HG03159 (cell line): ENCODE measurements at regions not wholly inside any gene's neighbourhood (a gene's known extent, or its start where the extent isn't known, plus 50 kb on each side); places are given as distances from the start of the nearest gene placed in this dataset.
A peak's percentile ranks its signal among the peaks of the same experiment; 100 is the strongest.

Source experiments
- ATAC-seq: cut with Tn5 transposase; IDR thresholded peaks from one replicate; pipeline ENCODE4 v1.9.1; 2021; ENCODE audit warnings: mild to moderate bottlenecking, moderate library complexity; ENCODE audit not compliant: unreplicated experiment

DNA sequence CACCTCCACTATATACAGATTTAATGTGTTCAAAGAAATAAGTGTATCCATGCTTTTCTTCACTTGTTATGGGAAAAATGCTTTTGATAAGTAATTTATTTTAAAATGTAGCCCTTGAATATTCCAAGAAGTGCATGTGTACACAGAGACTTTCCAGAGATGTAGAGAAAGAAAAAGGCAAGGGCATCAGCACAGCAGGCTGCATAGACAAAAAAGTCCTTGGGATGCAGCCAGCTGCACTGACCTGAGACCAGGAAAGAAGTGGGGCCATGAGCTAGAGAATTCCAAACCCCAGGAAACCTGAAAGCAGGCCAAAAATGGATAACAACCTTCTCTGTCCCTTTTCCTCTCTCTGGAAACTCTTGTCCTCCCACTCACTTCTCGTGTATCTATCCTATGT, 51.6 kb upstream of the PRDM8 start:
- ATAC-seq, result no peak

DNA sequence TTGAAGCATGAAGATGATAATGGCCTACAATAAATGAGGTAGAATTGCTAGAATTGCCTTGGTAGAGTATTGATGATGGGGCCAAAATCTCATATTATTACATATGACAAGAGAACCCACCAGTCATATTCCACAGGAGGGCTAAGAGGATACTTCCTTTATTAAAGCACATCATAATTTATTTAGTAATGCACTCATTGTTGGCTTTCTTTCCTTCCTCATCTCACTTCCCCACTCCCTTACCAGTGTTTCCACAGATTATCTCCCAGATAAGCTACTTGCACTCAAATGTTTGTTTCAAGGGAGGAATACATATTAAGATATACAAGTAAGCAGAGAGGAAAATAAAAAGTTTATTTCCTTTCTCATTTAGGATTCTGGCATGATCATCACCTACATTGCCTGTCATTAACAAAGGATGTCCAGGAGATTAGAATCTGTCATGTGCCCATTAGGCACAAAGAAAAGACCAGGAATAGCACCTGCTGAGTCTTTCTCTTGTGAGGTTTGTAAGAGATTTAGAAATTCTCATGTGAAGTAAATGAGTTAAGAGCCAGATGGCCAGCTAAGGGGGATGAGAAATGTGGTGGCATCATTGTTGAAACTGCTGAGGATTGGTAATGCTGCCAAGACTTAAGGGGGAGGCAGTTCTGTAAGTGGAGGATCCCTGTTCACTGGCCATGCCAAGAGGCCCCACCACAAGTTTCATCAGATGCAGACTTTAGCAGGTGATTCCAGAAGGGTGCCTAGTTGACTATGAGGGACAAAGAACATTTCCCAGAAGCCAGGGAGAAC, 52.4 kb upstream of the PRDM8 start:
- no peak for ATAC-seq

DNA sequence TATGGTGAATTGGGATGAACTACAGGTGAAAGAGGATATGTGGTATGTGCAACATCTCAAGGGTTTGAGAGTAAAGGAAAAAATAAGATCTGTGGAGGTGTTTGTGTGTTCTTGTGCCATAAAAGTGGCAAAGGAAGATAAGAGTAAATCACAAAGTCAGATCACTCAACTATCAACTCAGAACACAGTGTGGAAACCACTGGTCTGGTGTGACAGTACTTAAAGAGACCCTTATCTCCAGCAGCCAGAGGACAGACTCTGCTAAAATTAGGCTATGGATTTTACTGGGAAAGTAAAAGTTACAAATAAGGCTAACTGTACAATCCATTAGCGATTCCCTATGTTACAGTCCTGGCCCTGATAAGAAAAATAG, 54.0 kb upstream of the PRDM8 start:
- ATAC-seq, result no peak

DNA sequence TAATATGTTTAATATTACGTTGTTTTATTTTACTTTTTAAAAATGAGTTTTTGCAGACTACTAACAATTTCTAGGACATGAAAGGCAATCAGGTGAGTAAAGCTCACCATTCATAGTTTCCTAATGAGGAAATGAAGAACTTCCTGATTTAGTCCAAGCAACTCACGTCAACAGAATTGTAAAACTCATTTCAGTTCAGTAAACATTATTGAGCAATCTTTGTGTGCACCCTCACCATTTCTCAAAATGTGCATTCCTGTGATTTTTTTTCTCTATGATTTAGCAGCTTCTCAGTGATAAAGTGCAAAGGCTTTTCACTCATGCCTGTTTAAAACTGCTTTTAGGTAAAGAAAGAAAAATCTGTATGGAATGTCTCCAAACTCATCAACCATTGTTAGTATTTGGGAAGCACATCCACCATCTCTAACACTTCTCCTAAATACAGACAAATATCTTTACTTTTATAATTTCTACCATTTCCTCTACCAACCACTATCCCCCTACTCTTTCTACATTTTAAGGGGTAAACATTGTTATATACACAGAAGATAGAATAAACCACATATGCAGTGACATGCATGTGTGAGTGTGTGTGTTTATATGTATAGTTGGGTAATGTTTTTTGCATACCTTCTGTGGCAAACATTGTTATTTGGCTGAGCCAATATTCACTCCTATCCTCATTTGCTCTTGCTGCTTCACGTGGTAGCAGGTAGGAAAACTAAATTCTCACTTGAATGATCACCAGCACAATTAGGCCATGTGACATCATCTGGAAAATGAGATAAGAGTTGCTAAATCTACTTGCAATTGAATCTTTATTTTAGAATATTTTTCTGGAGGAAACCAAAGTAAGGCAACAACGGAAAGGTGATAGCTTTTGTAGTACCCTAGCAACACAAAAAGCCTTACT, 54.7 kb upstream of the PRDM8 start:
- ATAC-seq, result no peak

DNA sequence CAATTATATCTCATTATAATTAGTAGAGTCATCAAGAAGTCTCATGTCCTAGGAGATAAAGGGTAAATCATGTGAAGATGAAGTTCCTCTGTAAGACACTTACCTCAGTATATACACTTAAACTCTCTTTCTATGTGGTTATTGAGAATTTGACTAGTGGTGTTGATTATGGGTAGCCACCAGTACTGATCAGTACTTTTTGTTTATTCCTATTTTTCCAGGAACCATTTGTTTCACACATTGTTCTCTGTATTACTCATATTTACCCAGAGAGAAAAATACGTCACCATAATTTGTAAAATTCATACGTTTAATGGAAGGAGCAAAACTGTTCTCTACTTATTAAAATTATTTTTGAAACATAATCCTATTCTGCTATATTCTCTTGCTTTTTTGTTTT, 55.8 kb upstream of the PRDM8 start:
- no peak for ATAC-seq

DNA sequence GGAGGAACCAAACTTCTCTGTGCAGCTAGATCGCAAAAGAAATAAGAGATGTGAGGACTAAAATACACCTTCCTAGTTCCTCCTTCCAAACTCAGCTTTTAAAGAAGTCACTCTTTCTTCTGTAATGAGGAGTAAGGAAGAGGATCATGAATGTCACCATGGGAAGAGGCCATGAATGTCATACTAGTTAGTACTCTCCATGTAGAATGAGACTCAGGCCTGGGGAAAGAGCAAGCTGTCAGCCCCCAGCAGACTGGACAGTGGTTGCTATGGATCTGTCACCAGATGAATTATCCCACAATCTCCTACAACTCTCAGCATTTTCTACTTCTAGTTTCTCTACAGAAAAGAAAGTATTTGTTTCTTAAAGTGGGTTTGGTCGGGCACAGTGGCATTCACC, 57.1 kb upstream of the PRDM8 start:
- no peak for ATAC-seq

DNA sequence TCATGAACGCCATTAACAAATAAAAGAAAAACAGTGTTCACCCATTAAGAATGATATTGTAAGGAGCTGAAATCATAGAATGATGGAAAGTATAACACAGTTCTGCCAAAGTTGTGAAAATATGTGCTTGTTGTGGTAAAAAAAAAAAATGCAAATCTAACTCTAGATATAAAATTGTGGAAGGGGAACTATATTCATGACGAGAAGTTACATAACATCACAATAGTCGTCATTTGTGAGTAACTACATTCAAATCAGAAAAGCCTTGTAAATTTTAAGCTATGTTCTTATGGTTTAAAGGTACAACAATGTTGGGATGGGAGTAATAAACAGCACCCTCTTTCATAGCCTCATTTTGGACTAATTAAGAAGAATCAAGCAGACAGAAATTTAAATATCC, 57.6 kb upstream of the PRDM8 start:
- ATAC-seq, result no peak

DNA sequence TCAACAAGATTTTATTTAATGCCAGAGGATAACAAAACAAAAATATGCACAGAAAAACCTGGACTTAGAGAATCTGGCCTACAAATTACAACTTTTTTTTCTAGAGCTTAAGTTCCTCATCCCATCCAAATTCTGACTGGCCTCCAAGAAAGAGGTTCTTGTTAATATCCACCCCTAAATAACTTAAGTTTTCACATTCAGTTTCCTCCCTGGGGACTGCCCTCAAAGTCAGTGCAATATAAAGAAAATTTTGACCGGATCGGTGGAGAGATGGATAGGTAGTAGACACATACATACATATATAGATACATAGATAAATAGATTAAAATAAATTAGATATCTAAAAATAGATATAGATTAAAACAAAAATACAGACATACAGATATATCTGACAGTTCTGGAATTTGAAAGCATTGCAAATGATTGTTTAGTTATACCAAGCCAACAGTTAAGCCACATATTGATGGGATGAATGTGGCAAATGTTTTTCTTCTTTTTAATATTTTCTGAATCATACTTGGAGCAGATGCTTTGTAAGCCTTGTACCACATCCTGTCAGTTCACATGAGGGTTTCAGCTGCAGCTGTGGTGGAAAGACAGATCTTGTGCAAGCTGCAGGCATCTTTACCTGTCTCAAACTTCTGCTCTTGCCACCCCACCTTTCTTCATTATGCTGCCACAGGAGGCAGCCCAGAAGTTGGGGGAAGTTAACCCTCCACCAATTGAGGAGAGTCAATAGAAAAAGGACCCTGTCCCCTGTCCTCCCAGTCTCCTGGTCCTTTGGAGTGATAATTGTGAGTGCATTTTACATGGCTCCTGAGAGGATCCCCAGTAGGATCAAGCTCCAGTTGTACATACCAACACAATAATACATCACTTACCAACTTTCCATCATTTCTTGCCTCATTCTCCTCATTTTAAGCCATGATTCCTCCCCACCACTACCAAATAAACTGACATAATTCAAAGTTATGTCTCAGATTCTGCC, 58.5 kb upstream of the PRDM8 start:
- ATAC-seq, result peak; percentile 97

DNA sequence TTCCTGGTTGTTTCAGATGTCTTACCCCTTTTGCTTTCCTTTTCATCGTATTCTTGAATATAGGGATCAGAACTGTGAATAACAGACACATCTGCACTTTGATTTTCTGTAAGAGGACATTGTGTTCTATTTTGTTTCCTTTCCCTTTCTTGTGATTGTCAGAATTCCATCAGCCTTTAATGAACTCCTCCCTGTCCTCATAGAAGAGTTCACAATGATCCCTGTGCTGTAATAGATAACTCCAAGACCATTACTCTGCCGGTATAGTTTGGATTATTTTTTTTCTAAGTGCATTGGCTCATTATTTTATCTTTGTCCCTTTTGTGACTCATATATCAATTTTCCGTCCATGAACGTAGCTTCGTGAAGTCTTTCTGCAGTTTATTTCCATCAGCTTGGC, 59.7 kb upstream of the PRDM8 start:
- no peak for ATAC-seq

DNA sequence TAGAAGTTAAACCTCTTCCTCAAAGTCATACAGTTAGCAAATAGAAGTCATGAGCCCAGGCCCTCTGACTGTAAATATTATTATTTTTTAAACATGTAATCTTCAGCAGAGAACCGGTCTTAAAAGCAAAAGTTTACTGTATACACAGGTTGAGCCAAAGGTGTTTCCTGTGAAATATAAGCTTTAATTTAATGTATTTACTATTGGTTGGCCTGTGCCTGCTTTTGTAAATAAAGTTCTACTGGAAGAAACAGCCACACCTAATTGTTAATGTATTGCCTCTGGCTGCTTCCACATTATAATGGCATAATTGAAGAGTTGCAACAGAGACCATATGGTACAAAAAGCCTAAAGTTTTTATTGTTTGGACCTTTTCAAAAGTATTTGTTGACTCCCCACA, 61.0 kb upstream of the PRDM8 start:
- ATAC-seq, result no peak

DNA sequence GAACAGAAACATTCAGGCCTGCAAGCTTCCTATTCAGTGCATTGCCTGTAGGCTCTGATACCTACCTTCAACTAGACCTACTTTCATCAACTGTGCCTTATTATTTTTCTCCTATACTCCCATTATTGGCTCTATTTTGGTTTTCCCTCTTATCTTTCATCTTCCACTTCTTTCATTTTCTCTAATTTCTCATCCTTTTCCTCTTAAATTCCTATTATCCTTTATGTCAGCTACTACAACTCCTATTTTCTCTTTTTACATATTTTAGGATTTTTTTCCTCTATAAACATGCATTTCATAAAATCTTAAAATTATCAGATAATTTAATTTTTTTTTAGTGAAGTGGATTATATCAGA, 61.6 kb upstream of the PRDM8 start:
- ATAC-seq, result no peak

DNA sequence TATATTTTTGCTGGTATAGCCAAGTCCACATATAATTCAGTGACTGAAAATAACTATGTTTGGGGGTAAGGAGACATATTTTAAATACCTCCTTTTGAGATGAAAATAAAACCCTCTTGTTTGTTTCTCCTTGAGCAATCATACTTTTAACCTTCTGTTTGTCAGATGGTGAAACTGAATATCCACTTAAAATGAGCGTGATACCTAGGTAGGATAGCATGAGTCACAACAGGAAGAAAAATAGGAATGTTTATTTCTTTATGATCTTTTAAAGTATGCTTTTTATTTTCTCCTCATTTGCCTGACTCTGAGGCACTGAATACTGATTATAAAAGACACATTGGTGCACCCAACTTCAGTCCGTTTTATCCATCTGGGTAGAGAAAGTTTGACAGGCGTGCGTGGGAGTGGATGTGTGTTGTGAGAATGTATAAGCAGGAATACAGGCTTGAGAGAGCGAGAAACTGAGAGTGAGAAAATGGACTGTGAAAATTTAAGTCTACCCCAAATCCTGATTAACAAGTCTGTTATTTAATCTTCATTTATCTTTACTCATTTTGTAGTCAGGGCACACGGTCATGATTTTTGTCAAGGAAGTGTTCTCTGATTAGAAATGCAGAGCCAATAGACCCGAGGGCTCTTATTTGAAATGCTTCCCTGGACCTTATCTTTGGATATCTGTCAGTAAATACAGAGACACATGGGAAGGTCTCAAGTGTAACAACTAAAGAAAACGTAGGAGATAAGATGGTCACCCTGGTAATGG, 62.1 kb upstream of the ANTXR2 start:
- no peak for ATAC-seq

DNA sequence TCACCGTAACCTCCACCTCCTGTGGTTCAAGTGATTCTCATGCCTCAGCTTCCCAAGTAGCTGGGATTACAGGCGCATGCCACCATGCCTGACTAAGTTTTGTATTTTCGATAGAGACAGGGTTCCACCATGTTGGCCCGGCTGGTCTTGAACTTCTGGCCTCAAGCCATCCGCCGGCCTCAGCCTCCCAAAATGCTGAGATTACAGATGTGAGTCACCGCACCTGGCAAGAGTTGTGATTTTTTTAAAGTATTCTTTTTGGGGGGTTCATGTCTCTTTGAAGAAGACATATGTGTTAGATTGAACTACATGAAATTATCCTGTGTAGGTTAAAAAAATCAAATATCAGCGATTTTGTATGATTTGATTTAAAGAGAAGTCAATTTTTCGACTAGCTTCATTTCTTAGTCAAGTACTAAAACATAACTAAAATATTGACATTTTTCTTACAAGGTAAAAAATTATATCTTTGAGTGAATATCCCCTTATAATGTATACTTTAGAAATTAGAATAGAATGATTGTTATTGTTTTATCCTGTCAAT, 60.3 kb upstream of the ANTXR2 start:
- ATAC-seq, result no peak

DNA sequence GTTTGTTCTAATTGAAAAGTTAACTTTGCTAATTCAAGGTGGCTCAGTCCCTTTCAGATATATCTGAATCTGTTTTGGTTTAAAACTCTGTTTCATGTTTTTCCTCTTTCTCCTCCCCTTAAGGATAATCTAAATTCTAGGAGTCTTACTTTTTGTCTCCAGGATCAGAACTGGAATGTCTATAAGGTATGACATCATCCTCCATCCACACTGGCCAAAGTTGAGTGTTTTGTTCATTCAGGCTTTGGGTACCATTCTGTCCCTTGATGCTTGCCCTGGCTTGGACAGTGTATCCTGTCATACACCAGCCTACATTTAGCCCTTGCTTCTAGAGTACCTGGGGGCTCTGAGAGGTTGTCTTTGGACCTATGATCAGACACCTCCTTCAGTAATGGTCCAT, 56.8 kb upstream of the ANTXR2 start:
- no peak for ATAC-seq

DNA sequence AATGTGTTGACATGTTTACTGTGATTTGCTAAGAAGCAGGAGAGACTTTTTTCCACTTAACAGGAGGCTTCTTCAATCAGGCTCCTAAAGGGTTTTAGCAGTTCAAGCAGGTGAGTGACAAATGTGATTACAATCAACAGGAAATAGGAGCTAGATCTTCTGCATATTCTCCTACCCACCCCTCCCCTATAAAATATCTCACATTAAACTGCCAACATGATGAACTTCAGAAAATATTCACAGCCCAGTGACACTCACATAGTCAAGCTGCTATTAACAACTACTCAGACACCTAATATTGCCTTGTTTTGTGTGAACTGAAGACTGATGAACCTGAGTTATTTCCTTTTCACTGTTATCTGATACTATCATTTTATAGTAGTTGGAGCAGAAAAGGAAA, 55.9 kb upstream of the ANTXR2 start:
- no peak for ATAC-seq

DNA sequence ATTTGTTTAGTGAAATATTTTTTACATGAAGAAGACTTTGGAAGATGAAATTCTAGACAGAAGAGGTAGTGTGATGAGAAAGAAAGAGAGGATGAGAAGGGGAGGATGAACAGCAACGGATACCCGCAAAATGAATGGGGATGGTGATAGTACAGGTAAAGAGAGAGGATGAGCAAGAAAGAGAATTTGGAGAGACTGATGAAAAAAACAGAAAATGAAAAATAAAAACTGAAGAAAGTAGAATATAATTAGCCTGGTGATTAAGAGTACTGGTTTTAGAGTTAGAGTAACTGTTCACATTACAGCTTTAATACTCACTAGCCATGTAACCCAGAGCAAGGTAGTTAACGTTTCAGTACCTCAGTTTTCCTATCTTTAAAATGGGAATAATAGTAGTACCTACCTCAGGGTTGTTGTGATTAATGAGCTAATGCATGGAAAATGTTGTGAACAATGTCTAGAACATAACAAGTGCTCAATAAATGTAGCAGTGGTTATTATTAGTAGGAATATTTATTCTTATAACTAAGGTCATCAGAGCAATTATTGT, 54.9 kb upstream of the ANTXR2 start:
- no peak for ATAC-seq

DNA sequence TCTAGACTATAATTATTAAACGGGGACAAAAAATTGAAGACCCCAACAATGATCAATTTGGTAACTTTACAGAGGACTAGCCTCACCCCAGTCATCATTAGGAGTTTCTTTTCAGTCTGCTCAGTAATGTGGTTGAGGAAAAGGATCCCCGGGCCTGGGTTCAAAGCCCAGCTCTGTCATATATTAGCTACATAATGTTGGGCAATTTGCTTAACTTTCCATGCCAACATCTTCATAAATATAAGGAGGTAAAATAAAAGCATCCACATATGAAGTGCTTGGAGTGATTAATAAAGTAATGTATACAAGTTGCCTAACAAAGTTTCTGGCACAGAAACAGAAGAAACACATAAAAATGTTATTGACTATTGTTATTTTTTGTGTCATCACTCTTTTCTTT, 53.4 kb upstream of the ANTXR2 start:
- ATAC-seq, result no peak

DNA sequence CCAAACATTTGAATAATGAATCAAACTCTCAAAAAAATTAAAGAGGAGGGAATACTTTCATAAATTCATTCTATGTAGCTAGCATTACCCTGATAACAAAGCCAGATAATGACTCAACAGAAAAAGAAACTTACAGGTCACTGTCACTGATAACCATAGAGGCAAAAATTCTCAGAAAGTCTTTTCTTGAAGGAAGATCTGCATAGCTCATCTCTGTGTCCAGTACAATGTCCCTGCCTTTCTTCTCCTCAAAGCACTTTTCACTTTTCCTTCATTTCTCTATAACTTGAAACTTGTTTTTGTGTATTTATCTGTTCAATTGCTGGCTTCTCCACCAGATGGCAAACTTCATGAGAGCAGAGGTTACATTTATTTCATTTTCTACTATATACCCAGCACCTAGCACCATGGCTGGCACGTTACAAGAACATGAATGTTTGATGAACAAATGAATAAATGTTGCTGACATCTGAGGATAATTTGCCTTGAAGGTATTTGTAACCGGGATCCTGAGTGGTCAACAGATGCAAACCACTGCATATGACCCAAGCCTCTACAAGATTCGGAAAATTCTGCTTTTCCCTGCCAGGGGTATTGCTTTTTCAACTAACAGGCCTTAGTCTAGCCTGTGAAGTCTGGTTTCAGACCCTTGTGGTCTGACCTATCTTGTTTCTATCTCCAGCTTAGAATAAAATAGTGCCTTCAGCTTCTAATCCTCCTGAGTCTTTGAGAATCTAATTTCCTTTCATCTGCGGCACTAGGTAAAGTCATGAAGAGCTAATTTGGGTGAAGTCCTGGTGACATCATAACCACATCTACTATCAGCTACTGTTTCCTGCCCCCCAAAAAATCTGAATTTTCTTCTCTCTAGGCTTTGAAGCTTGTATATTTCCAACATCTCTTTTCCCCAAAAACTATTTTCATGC, 52.5 kb upstream of the ANTXR2 start:
- ATAC-seq, result peak; percentile 68
